Neural progenitor cell (in vitro differentiated cells): ENCODE measurements at regions not wholly inside any gene's neighbourhood (a gene's known extent, or its start where the extent isn't known, plus 50 kb on each side); places are given as distances from the start of the nearest gene placed in this dataset.
A peak's percentile ranks its signal among the peaks of the same experiment; 100 is the strongest.

Experiments used
- DNase-seq: peaks from one replicate; pipeline ENCODE4 v3.0.0-alpha.2; 2016; ENCODE audit warnings: low spot score
- H2AFZ ChIP-seq: fragments of 200-600 bp; sonication (generic); replicated peaks from 2 replicates; pipeline ENCODE4 v1.6.1; 2016; ENCODE audit warnings: antibody characterized with exemption
- H3F3A ChIP-seq: fragments of 200-600 bp; sonication (generic); 2 replicates; pipeline ENCODE4 v1.6.1; 2016; ENCODE audit warnings: antibody characterized with exemption, low read depth
- H3K27ac ChIP-seq: fragments of 200-600 bp; sonication (generic); 2 replicates; pipeline ENCODE4 v1.5.1; 2016; ENCODE audit warnings: mild to moderate bottlenecking
- H3K27me3 ChIP-seq: fragments of 200-600 bp; sonication (generic); 2 replicates; pipeline ENCODE4 v1.6.1; 2016; ENCODE audit warnings: mild to moderate bottlenecking, moderate library complexity
- H3K36me3 ChIP-seq: fragments of 200-600 bp; sonication (generic); 2 replicates; pipeline ENCODE4 v1.5.1; 2016
- H3K4me1 ChIP-seq: fragments of 200-600 bp; sonication (generic); 2 replicates; pipeline ENCODE4 v1.6.1; 2016; ENCODE audit warnings: mixed run types
- H3K4me2 ChIP-seq: fragments of 200-600 bp; sonication (generic); 2 replicates; pipeline ENCODE4 v1.6.1; 2016
- H3K4me3 ChIP-seq: fragments of 200-600 bp; sonication (generic); 2 replicates; pipeline ENCODE4 v1.5.1; 2016
- H3K79me2 ChIP-seq: fragments of 200-600 bp; sonication (generic); 2 replicates; pipeline ENCODE4 v1.6.1; 2016; ENCODE audit warnings: low read depth
- H3K9ac ChIP-seq: fragments of 200-600 bp; sonication (generic); 2 replicates; pipeline ENCODE4 v1.6.1; 2016
- H3K9me3 ChIP-seq: fragments of 200-600 bp; sonication (generic); 2 replicates; pipeline ENCODE4 v1.5.1; 2016; ENCODE audit warnings: low read depth
- H4K20me1 ChIP-seq: fragments of 200-600 bp; sonication (generic); 2 replicates; pipeline ENCODE4 v1.6.1; 2016; ENCODE audit warnings: low read depth
- H3K27ac Mint-ChIP-seq: 3 replicates; pipeline ENCODE4 v1.8.0; 2021; ENCODE audit warnings: mixed read lengths
- H3K27me3 Mint-ChIP-seq: 2 replicates; pipeline ENCODE4 v1.8.0; 2022; ENCODE audit warnings: low read depth, mild to moderate bottlenecking, inconsistent platforms, moderate library complexity, mixed read lengths; ENCODE audit not compliant: insufficient read depth
- H3K36me3 Mint-ChIP-seq: 3 replicates; pipeline ENCODE4 v1.8.0; 2021; ENCODE audit warnings: mixed read lengths
- H3K4me1 Mint-ChIP-seq: 3 replicates; pipeline ENCODE4 v1.8.0; 2021; ENCODE audit warnings: mixed read lengths
- H3K4me3 Mint-ChIP-seq: 3 replicates; pipeline ENCODE4 v1.8.0; 2021; ENCODE audit warnings: mild to moderate bottlenecking, moderate library complexity, mixed read lengths
- H3K9me3 Mint-ChIP-seq: 3 replicates; pipeline ENCODE4 v1.8.0; 2020; ENCODE audit warnings: mixed read lengths
- CTCF ChIP-seq: fragments of 200-600 bp; sonication (generic); IDR thresholded peaks from 2 replicates; pipeline ENCODE4 v1.5.1; 2017; ENCODE audit warnings: antibody characterized with exemption, mild to moderate bottlenecking
- EZH2 ChIP-seq: fragments of 200-600 bp; sonication (generic); IDR thresholded peaks from 2 replicates; pipeline ENCODE4 v1.6.1; 2017; ENCODE audit warnings: antibody characterized with exemption, mild to moderate bottlenecking, moderate library complexity
- EZH2phosphoT487 ChIP-seq: fragments of 200-600 bp; sonication (generic); IDR thresholded peaks from 2 replicates; pipeline ENCODE4 v1.6.1; 2017; ENCODE audit warnings: antibody characterized with exemption

- no peaks in the 10 kb centered on the region for H3K27me3 ChIP-seq
- H3K9me3 ChIP-seq: no peaks in the 10 kb centered on the region
- no peaks in the 10 kb centered on the region for H3K36me3 ChIP-seq
- no peak overlapping the region for H3K4me2 ChIP-seq
- no peaks in the 10 kb centered on the region for H3F3A ChIP-seq
- no peak overlapping the region for H3K9ac ChIP-seq
- H3K4me1 ChIP-seq: peaks cover 6% of the 10 kb centered on the region
- H3K36me3 Mint-ChIP-seq: no peaks in the 10 kb centered on the region
- H3K4me3 ChIP-seq: no peak overlapping the region
- no peaks in the 10 kb centered on the region for H4K20me1 ChIP-seq
- H3K4me3 Mint-ChIP-seq: no peak overlapping the region
- H3K27me3 Mint-ChIP-seq: peaks cover 6% of the 10 kb centered on the region
- no peak for DNase-seq
- no peaks in the 10 kb centered on the region for H3K79me2 ChIP-seq
- H3K27ac ChIP-seq: no peak overlapping the region
- no peak overlapping the region for H3K27ac Mint-ChIP-seq
- H3K9me3 Mint-ChIP-seq: peaks cover 3% of the 10 kb centered on the region
- H2AFZ ChIP-seq: no peak overlapping the region
- H3K4me1 Mint-ChIP-seq: peaks cover 13% of the 10 kb centered on the region
- no peak for TF ChIP-seq CTCF
Observed at GRCh38 chr2:194253528-194254259, 1403.3 kb upstream of the SLC39A10 start.

DNA sequence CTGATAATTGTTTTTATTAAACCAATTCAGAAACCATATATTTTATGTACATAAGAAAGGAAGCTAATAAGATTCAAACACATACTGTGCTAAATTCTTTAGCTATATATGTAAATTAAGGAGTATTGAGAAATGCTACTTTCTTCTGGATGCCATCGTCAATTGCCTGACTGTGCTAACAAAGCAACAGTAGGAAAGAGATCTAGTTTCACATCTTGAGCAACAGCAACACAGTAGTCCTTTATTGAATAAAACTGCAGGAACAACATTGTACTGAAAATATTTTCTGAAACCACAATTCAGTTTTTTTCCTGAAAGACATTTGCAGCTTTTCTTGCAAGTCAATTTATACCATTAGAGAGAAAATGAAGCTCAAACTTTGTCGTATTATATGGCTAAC lies 1404.9 kb upstream of the SLC39A10 start:
- Histone ChIP-seq H3K27me3 (no peaks in the 10 kb centered on the region), H3F3A (no peaks in the 10 kb centered on the region), H3K4me2 (no peak overlapping the region), H3K27ac (no peak overlapping the region), H2AFZ (peak overlapping the region; percentile 71), H3K9me3 (no peaks in the 10 kb centered on the region), H3K79me2 (no peaks in the 10 kb centered on the region), H3K9ac (no peak overlapping the region), H3K4me3 (no peak overlapping the region), H4K20me1 (no peaks in the 10 kb centered on the region), H3K4me1 (peaks cover 6% of the 10 kb centered on the region), H3K36me3 (no peaks in the 10 kb centered on the region)
- no peak overlapping the region for H3K4me3 Mint-ChIP-seq
- DNase-seq: no peak
- TF ChIP-seq EZH2phosphoT487 (no peak), CTCF (no peak), EZH2 (no peak)
- H3K9me3 Mint-ChIP-seq: peaks cover 3% of the 10 kb centered on the region
- peaks cover 13% of the 10 kb centered on the region for H3K4me1 Mint-ChIP-seq
- no peaks in the 10 kb centered on the region for H3K36me3 Mint-ChIP-seq
- peaks cover 3% of the 10 kb centered on the region for H3K27me3 Mint-ChIP-seq
- no peak overlapping the region for H3K27ac Mint-ChIP-seq

- Histone ChIP-seq H3K4me2 (no peak overlapping the region), H3K4me1 (no peaks in the 10 kb centered on the region), H4K20me1 (no peaks in the 10 kb centered on the region), H3K36me3 (no peaks in the 10 kb centered on the region), H3K4me3 (no peak overlapping the region), H3K9ac (no peak overlapping the region), H3K79me2 (no peaks in the 10 kb centered on the region), H3K27ac (no peak overlapping the region), H2AFZ (no peak overlapping the region), H3K27me3 (no peaks in the 10 kb centered on the region), H3F3A (no peaks in the 10 kb centered on the region), H3K9me3 (no peaks in the 10 kb centered on the region)
- no peaks in the 10 kb centered on the region for H3K4me1 Mint-ChIP-seq
- TF ChIP-seq EZH2 (no peak), EZH2phosphoT487 (no peak), CTCF (no peak)
- no peak overlapping the region for H3K27ac Mint-ChIP-seq
- no peaks in the 10 kb centered on the region for H3K9me3 Mint-ChIP-seq
- H3K27me3 Mint-ChIP-seq: no peaks in the 10 kb centered on the region
- no peak overlapping the region for H3K4me3 Mint-ChIP-seq
- no peak for DNase-seq
- no peaks in the 10 kb centered on the region for H3K36me3 Mint-ChIP-seq
Observed at GRCh38 chr2:194232600-194232999, 1424.4 kb upstream of the SLC39A10 start.
